A673 (cell line): ENCODE measurements at regions not wholly inside any gene's neighbourhood (a gene's known extent, or its start where the extent isn't known, plus 50 kb on each side); places are given as distances from the start of the nearest gene placed in this dataset.

Experiments
- CTCF ChIP-seq: fragments of 300-800, 200-600 bp; sonication (generic); conservative IDR thresholded peaks from 2 replicates; pipeline ENCODE4 v1.5.1; 2017; ENCODE audit warnings: low read depth, mild to moderate bottlenecking, antibody characterized with exemption, low read length, moderate library complexity, mixed read lengths
- EZH2 ChIP-seq: fragments of 200-600 bp; sonication (generic); IDR thresholded peaks from 2 replicates; pipeline ENCODE4 v1.6.1; 2017; ENCODE audit warnings: borderline replicate concordance, low read depth, mild to moderate bottlenecking, mixed read lengths, antibody characterized with exemption, low read length; ENCODE audit not compliant: poor library complexity, severe bottlenecking

- TF ChIP-seq CTCF (no peak), EZH2 (no peak)
These were observed 628.6 kb downstream of the BCOR start for GRCh38 chrX:39469126-39469525.
